Endodermal cell (in vitro differentiated cells): ENCODE measurements at regions not wholly inside any gene's neighbourhood (a gene's known extent, or its start where the extent isn't known, plus 50 kb on each side); places are given as distances from the start of the nearest gene placed in this dataset.

Experiments used
- DNase-seq: peaks from one replicate; pipeline ENCODE4 v3.0.0-alpha.2; 2017
- H3K27ac ChIP-seq: 2 replicates; pipeline ENCODE4 v1.5.1; 2013; ENCODE audit warnings: mild to moderate bottlenecking, low read depth, low read length, moderate library complexity
- H3K27me3 ChIP-seq: 2 replicates; pipeline ENCODE4 v1.6.1; 2013; ENCODE audit warnings: mild to moderate bottlenecking, low read length, moderate library complexity; ENCODE audit not compliant: insufficient read depth, control insufficient read depth, poor library complexity, severe bottlenecking
- H3K36me3 ChIP-seq: 2 replicates; pipeline ENCODE4 v1.7.0; 2013; ENCODE audit warnings: mild to moderate bottlenecking, low read length, moderate library complexity; ENCODE audit not compliant: control insufficient read depth, insufficient read depth
- H3K4me1 ChIP-seq: one replicate; pipeline ENCODE4 v1.7.0; 2013; ENCODE audit warnings: low read length; ENCODE audit not compliant: control insufficient read depth, insufficient read depth
- H3K4me3 ChIP-seq: 2 replicates; pipeline ENCODE4 v1.5.1; 2013; ENCODE audit warnings: mild to moderate bottlenecking, low read length, moderate library complexity
- H3K9ac ChIP-seq: 2 replicates; pipeline ENCODE4 v1.6.1; 2013; ENCODE audit warnings: mild to moderate bottlenecking, low read length, moderate library complexity; ENCODE audit not compliant: poor library complexity, severe bottlenecking; ENCODE audit errors: extremely low read depth
- H3K9me3 ChIP-seq: 2 replicates; pipeline ENCODE4 v1.6.1; 2013; ENCODE audit warnings: mild to moderate bottlenecking, low read length, moderate library complexity; ENCODE audit not compliant: control insufficient read depth
- H3K27ac Mint-ChIP-seq: 2 replicates; pipeline ENCODE4 v1.8.0; 2020; ENCODE audit warnings: mixed read lengths
- H3K27me3 Mint-ChIP-seq: 2 replicates; pipeline ENCODE4 v1.8.0; 2021; ENCODE audit warnings: mild to moderate bottlenecking, mixed read lengths; ENCODE audit not compliant: insufficient read depth
- H3K36me3 Mint-ChIP-seq: 2 replicates; pipeline ENCODE4 v1.8.0; 2020; ENCODE audit warnings: low read depth, mixed read lengths
- H3K4me1 Mint-ChIP-seq: 2 replicates; pipeline ENCODE4 v1.8.0; 2020; ENCODE audit warnings: mixed read lengths
- H3K4me3 Mint-ChIP-seq: 2 replicates; pipeline ENCODE4 v1.8.0; 2020; ENCODE audit warnings: mild to moderate bottlenecking, moderate library complexity, mixed read lengths
- H3K9me3 Mint-ChIP-seq: 2 replicates; pipeline ENCODE4 v1.8.0; 2020; ENCODE audit warnings: mild to moderate bottlenecking, mixed read lengths
- WGBS, 2 experiments: methylation state at CpG; one replicate each; pipeline versions ENCODE4 v1.1.5 to v1.1.7; 2013; ENCODE audit warnings: missing lambda C conversion rate in 2 of 2, mixed read lengths in 1 of 2; ENCODE audit not compliant: insufficient coverage in 1 of 2, insufficient read length in 1 of 2; 5-methylcytosine and 5-hydroxymethylcytosine counted together
- TF ChIP-seq, protein P1 (sequence below): fragments of 200-600 bp; sonication (generic); conservative IDR thresholded peaks from 2 replicates; pipeline ENCODE4 v1.5.0; 2021; ENCODE audit warnings: antibody characterized with exemption, mild to moderate bottlenecking

GRCh38 chr4:95693594-95693993, 144.8 kb upstream of the UNC5C start:
- Mint-ChIP-seq H3K4me3 (no peak overlapping the region), H3K27me3 (no peaks in the 10 kb centered on the region), H3K36me3 (peaks cover 3% of the 10 kb centered on the region), H3K4me1 (no peaks in the 10 kb centered on the region), H3K9me3 (peaks cover 12% of the 10 kb centered on the region), H3K27ac (no peak overlapping the region)
- Histone ChIP-seq H3K4me1 (no peaks in the 10 kb centered on the region), H3K36me3 (no peaks in the 10 kb centered on the region), H3K9ac (no peak overlapping the region), H3K27me3 (no peaks in the 10 kb centered on the region), H3K27ac (no peak overlapping the region), H3K4me3 (no peak overlapping the region), H3K9me3 (peaks cover 16% of the 10 kb centered on the region)
- TF ChIP-seq, protein P1, sequence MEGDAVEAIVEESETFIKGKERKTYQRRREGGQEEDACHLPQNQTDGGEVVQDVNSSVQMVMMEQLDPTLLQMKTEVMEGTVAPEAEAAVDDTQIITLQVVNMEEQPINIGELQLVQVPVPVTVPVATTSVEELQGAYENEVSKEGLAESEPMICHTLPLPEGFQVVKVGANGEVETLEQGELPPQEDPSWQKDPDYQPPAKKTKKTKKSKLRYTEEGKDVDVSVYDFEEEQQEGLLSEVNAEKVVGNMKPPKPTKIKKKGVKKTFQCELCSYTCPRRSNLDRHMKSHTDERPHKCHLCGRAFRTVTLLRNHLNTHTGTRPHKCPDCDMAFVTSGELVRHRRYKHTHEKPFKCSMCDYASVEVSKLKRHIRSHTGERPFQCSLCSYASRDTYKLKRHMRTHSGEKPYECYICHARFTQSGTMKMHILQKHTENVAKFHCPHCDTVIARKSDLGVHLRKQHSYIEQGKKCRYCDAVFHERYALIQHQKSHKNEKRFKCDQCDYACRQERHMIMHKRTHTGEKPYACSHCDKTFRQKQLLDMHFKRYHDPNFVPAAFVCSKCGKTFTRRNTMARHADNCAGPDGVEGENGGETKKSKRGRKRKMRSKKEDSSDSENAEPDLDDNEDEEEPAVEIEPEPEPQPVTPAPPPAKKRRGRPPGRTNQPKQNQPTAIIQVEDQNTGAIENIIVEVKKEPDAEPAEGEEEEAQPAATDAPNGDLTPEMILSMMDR: peak; percentile 75
- DNase-seq: peak; percentile 54
- WGBS, 2 experiments: 44 to 100% methylated on average over 1 to 2 of the region's 2 CpGs

- Histone ChIP-seq H3K4me3 (no peak overlapping the region), H3K9ac (no peak overlapping the region), H3K27me3 (no peaks in the 10 kb centered on the region), H3K36me3 (no peaks in the 10 kb centered on the region), H3K4me1 (no peaks in the 10 kb centered on the region), H3K27ac (no peak overlapping the region), H3K9me3 (no peaks in the 10 kb centered on the region)
- H3K27ac Mint-ChIP-seq: no peak overlapping the region
- TF ChIP-seq, protein P1: no peak
- H3K9me3 Mint-ChIP-seq: no peaks in the 10 kb centered on the region
- no peak overlapping the region for H3K4me3 Mint-ChIP-seq
- no peaks in the 10 kb centered on the region for H3K36me3 Mint-ChIP-seq
- no peaks in the 10 kb centered on the region for H3K27me3 Mint-ChIP-seq
- no peak for DNase-seq
- no peaks in the 10 kb centered on the region for H3K4me1 Mint-ChIP-seq
- WGBS, 2 experiments: 94% methylated on average over 1 of the region's 1 CpG; no CpG with 5 or more reads in 1 of the 2 experiments
Observed at GRCh38 chr4:95676190-95676589, 127.4 kb upstream of the UNC5C start.

- Histone ChIP-seq H3K36me3 (no peaks in the 10 kb centered on the region), H3K27me3 (no peaks in the 10 kb centered on the region), H3K27ac (no peak overlapping the region), H3K4me1 (no peaks in the 10 kb centered on the region), H3K9me3 (no peaks in the 10 kb centered on the region), H3K4me3 (no peak overlapping the region), H3K9ac (no peak overlapping the region)
- H3K36me3 Mint-ChIP-seq: no peaks in the 10 kb centered on the region
- TF ChIP-seq, protein P1: no peak
- no peaks in the 10 kb centered on the region for H3K27me3 Mint-ChIP-seq
- H3K4me3 Mint-ChIP-seq: no peak overlapping the region
- H3K4me1 Mint-ChIP-seq: no peaks in the 10 kb centered on the region
- H3K9me3 Mint-ChIP-seq: no peaks in the 10 kb centered on the region
- DNase-seq: no peak
- H3K27ac Mint-ChIP-seq: no peak overlapping the region
Observed at GRCh38 chr4:95675623-95676022, 126.8 kb upstream of the UNC5C start.
